ENCODE measurements at regions not wholly inside any gene's neighbourhood (a gene's known extent, or its start where the extent isn't known, plus 50 kb on each side); places are given as distances from the start of the nearest gene placed in this dataset.

DNA sequence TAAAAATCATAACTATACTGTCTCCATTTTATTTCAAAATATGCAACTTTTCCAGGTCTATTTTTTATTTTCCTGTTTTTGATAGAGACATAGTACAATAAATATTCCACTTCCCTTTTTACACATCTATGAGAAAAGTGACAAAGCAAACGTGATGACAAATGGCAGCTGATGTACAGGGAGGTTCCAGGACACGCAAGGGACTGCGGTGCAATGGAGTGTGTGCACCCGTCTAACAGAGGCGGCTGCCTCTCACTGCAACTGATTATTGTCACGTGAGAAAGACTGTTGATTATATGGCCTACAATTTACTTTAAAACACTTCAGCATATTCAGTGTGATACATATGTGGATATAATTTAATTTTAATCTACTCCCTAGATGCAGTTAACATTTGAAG, 142.6 kb downstream of the LRRC30 start:
- Mint-ChIP-seq H3K9me3 (peaks cover 13% of the 10 kb centered on the region; the same call in 1 of the 2 replicates), H3K36me3 (no peaks in the 10 kb centered on the region), H3K27ac (no peak overlapping the region), H3K4me1 (no peaks in the 10 kb centered on the region), H3K27me3 (ENCODE audit: low read depth) (no peaks in the 10 kb centered on the region), H3K4me3 (no peak overlapping the region)
- DNase-seq (ENCODE audit: low spot score), result no peak
- no peak for ATAC-seq
- ChIA-PET CTCF (no interaction called here), POLR2A (no interaction called here)
- TF ChIP-seq, protein P1, sequence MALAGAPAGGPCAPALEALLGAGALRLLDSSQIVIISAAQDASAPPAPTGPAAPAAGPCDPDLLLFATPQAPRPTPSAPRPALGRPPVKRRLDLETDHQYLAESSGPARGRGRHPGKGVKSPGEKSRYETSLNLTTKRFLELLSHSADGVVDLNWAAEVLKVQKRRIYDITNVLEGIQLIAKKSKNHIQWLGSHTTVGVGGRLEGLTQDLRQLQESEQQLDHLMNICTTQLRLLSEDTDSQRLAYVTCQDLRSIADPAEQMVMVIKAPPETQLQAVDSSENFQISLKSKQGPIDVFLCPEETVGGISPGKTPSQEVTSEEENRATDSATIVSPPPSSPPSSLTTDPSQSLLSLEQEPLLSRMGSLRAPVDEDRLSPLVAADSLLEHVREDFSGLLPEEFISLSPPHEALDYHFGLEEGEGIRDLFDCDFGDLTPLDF (CRISPR knock-in tag; IDR thresholded peaks at IDR 0.05), result no peak
- TF ChIP-seq, protein P2, sequence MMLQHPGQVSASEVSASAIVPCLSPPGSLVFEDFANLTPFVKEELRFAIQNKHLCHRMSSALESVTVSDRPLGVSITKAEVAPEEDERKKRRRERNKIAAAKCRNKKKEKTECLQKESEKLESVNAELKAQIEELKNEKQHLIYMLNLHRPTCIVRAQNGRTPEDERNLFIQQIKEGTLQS (CRISPR knock-in tag; conservative IDR thresholded peaks at IDR 0.05), result no peak
- TF ChIP-seq NFYB (CRISPR knock-in tag; conservative IDR thresholded peaks at IDR 0.05; ENCODE audit: low read depth) (no peak), MYBL2 (CRISPR knock-in tag; IDR thresholded peaks at IDR 0.05) (no peak), NR1H2 (CRISPR knock-in tag; IDR thresholded peaks at IDR 0.05) (no peak), RORB (CRISPR knock-in tag; IDR thresholded peaks at IDR 0.05) (no peak), GRHL2 (CRISPR knock-in tag; IDR thresholded peaks at IDR 0.05; ENCODE audit: insufficient replicate concordance, severe bottlenecking) (no peak), RELA (CRISPR knock-in tag; IDR thresholded peaks at IDR 0.05; ENCODE audit: borderline replicate concordance) (no peak), ELF4 (CRISPR knock-in tag; IDR thresholded peaks at IDR 0.05; ENCODE audit: low read depth) (no peak), NFATC4 (CRISPR knock-in tag; IDR thresholded peaks at IDR 0.05) (no peak)
- TF ChIP-seq, protein P3, sequence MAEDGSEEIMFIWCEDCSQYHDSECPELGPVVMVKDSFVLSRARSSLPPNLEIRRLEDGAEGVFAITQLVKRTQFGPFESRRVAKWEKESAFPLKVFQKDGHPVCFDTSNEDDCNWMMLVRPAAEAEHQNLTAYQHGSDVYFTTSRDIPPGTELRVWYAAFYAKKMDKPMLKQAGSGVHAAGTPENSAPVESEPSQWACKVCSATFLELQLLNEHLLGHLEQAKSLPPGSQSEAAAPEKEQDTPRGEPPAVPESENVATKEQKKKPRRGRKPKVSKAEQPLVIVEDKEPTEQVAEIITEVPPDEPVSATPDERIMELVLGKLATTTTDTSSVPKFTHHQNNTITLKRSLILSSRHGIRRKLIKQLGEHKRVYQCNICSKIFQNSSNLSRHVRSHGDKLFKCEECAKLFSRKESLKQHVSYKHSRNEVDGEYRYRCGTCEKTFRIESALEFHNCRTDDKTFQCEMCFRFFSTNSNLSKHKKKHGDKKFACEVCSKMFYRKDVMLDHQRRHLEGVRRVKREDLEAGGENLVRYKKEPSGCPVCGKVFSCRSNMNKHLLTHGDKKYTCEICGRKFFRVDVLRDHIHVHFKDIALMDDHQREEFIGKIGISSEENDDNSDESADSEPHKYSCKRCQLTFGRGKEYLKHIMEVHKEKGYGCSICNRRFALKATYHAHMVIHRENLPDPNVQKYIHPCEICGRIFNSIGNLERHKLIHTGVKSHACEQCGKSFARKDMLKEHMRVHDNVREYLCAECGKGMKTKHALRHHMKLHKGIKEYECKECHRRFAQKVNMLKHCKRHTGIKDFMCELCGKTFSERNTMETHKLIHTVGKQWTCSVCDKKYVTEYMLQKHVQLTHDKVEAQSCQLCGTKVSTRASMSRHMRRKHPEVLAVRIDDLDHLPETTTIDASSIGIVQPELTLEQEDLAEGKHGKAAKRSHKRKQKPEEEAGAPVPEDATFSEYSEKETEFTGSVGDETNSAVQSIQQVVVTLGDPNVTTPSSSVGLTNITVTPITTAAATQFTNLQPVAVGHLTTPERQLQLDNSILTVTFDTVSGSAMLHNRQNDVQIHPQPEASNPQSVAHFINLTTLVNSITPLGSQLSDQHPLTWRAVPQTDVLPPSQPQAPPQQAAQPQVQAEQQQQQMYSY (CRISPR knock-in tag; IDR thresholded peaks at IDR 0.05), result no peak
- TF ChIP-seq, protein P4, sequence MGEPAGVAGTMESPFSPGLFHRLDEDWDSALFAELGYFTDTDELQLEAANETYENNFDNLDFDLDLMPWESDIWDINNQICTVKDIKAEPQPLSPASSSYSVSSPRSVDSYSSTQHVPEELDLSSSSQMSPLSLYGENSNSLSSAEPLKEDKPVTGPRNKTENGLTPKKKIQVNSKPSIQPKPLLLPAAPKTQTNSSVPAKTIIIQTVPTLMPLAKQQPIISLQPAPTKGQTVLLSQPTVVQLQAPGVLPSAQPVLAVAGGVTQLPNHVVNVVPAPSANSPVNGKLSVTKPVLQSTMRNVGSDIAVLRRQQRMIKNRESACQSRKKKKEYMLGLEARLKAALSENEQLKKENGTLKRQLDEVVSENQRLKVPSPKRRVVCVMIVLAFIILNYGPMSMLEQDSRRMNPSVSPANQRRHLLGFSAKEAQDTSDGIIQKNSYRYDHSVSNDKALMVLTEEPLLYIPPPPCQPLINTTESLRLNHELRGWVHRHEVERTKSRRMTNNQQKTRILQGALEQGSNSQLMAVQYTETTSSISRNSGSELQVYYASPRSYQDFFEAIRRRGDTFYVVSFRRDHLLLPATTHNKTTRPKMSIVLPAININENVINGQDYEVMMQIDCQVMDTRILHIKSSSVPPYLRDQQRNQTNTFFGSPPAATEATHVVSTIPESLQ (CRISPR knock-in tag; IDR thresholded peaks at IDR 0.05), result no peak
- TF ChIP-seq, protein P5, sequence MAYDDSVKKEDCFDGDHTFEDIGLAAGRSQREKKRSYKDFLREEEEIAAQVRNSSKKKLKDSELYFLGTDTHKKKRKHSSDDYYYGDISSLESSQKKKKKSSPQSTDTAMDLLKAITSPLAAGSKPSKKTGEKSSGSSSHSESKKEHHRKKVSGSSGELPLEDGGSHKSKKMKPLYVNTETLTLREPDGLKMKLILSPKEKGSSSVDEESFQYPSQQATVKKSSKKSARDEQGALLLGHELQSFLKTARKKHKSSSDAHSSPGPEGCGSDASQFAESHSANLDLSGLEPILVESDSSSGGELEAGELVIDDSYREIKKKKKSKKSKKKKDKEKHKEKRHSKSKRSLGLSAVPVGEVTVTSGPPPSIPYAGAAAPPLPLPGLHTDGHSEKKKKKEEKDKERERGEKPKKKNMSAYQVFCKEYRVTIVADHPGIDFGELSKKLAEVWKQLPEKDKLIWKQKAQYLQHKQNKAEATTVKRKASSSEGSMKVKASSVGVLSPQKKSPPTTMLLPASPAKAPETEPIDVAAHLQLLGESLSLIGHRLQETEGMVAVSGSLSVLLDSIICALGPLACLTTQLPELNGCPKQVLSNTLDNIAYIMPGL (CRISPR knock-in tag; IDR thresholded peaks at IDR 0.05), result no peak
- TF ChIP-seq, protein P6, sequence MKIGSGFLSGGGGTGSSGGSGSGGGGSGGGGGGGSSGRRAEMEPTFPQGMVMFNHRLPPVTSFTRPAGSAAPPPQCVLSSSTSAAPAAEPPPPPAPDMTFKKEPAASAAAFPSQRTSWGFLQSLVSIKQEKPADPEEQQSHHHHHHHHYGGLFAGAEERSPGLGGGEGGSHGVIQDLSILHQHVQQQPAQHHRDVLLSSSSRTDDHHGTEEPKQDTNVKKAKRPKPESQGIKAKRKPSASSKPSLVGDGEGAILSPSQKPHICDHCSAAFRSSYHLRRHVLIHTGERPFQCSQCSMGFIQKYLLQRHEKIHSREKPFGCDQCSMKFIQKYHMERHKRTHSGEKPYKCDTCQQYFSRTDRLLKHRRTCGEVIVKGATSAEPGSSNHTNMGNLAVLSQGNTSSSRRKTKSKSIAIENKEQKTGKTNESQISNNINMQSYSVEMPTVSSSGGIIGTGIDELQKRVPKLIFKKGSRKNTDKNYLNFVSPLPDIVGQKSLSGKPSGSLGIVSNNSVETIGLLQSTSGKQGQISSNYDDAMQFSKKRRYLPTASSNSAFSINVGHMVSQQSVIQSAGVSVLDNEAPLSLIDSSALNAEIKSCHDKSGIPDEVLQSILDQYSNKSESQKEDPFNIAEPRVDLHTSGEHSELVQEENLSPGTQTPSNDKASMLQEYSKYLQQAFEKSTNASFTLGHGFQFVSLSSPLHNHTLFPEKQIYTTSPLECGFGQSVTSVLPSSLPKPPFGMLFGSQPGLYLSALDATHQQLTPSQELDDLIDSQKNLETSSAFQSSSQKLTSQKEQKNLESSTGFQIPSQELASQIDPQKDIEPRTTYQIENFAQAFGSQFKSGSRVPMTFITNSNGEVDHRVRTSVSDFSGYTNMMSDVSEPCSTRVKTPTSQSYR (CRISPR knock-in tag; IDR thresholded peaks at IDR 0.05), result no peak
